HL-60 (cell line): ENCODE measurements at regions not wholly inside any gene's neighbourhood (a gene's known extent, or its start where the extent isn't known, plus 50 kb on each side); places are given as distances from the start of the nearest gene placed in this dataset.
"Not testable (repeated sequence)": the region's sequence is repeated elsewhere in the genome, so short reads cannot be mapped to it uniquely, and the experiment has no call there.

Experiments
- DNase-seq, 2 experiments: peaks; one replicate each; pipeline ENCODE4 v3.0.0-alpha.2; 2010 to 2020; ENCODE audit warnings: low read depth in 1 of 2, low spot score in 1 of 2
- H3K27ac ChIP-seq: fragments of 250-450 bp; sonication (Bioruptor Pico); replicated peaks from 2 replicates; pipeline ENCODE4 v1.5.1; 2020; ENCODE audit warnings: mild to moderate bottlenecking, moderate library complexity
- H3K27me3 ChIP-seq: fragments of 250-450 bp; sonication (Bioruptor Pico); 2 replicates; pipeline ENCODE4 v1.5.1; 2021; ENCODE audit warnings: mild to moderate bottlenecking, moderate library complexity; ENCODE audit not compliant: insufficient read depth, poor library complexity, severe bottlenecking
- H3K4me3 ChIP-seq: replicated peaks from 2 replicates; pipeline ENCODE4 v1.5.1; 2011; ENCODE audit warnings: mild to moderate bottlenecking, control low read depth, low read length; ENCODE audit not compliant: insufficient read depth
- CTCF ChIP-seq: IDR thresholded peaks from one replicate; pipeline ENCODE4 v1.5.1; 2011; ENCODE audit warnings: low read length, control low read depth, inconsistent platforms; ENCODE audit not compliant: insufficient read depth
- GABPA ChIP-seq: IDR thresholded peaks from 2 replicates; pipeline ENCODE4 v1.6.1; 2012; ENCODE audit warnings: low read depth
- POLR2AphosphoS5 ChIP-seq: IDR thresholded peaks from 2 replicates; pipeline ENCODE4 v1.6.1; 2012; ENCODE audit warnings: low read depth
- REST ChIP-seq: IDR thresholded peaks from 2 replicates; pipeline ENCODE4 v1.6.1; 2012; ENCODE audit warnings: low read depth; ENCODE audit not compliant: insufficient replicate concordance
- SPI1 ChIP-seq: IDR thresholded peaks from 2 replicates; pipeline ENCODE4 v1.6.1; 2012; ENCODE audit warnings: low read depth, mild to moderate bottlenecking, borderline replicate concordance

GRCh38 chrX:131402124-131402811 is 113.2 kb upstream of the IGSF1 start:
- no peak overlapping the region for H3K27ac ChIP-seq

GRCh38 chrX:131405497-131405896 is 116.4 kb upstream of the IGSF1 start:
- no peak for DNase-seq
- H3K27ac ChIP-seq, result no peak overlapping the region
- H3K4me3 ChIP-seq, result no peak overlapping the region
- no peak for TF ChIP-seq GABPA
- no peak for TF ChIP-seq SPI1
- no peak for TF ChIP-seq POLR2AphosphoS5
- no peak for TF ChIP-seq REST
- no peak for TF ChIP-seq CTCF
- no peaks in the 10 kb centered on the region for H3K27me3 ChIP-seq

More at GRCh38 chrX:131402124-131402811, 113.2 kb upstream of the IGSF1 start:
- H3K27me3 ChIP-seq, result no peaks in the 10 kb centered on the region
- TF ChIP-seq GABPA, result no peak
- TF ChIP-seq CTCF, result no peak
- TF ChIP-seq POLR2AphosphoS5, result no peak
- TF ChIP-seq REST, result no peak
- no peak for TF ChIP-seq SPI1
- H3K4me3 ChIP-seq, result no peak overlapping the region
- DNase-seq, result no peak

GRCh38 chrX:131424895-131425294 is 119.0 kb upstream of the OR13H1 start:
- DNase-seq, result no peak
- Histone ChIP-seq H3K4me3 (no peak overlapping the region), H3K27me3 (no peaks in the 10 kb centered on the region), H3K27ac (no peak overlapping the region)
- TF ChIP-seq SPI1, result no peak
- TF ChIP-seq CTCF, result no peak
- TF ChIP-seq REST, result no peak
- TF ChIP-seq POLR2AphosphoS5, result no peak
- TF ChIP-seq GABPA, result no peak

GRCh38 chrX:131430465-131430864 is 113.4 kb upstream of the OR13H1 start:
- H3K27ac ChIP-seq, H3K27me3 ChIP-seq, H3K4me3 ChIP-seq, DNase-seq: not testable (repeated sequence)
